Neural progenitor cell (in vitro differentiated cells): ENCODE measurements at regions not wholly inside any gene's neighbourhood (a gene's known extent, or its start where the extent isn't known, plus 50 kb on each side); places are given as distances from the start of the nearest gene placed in this dataset.

Experiments used
- DNase-seq: peaks from one replicate; pipeline ENCODE4 v3.0.0-alpha.2; 2016; ENCODE audit warnings: low spot score
- H2AFZ ChIP-seq: fragments of 200-600 bp; sonication (generic); replicated peaks from 2 replicates; pipeline ENCODE4 v1.6.1; 2016; ENCODE audit warnings: antibody characterized with exemption
- H3F3A ChIP-seq: fragments of 200-600 bp; sonication (generic); 2 replicates; pipeline ENCODE4 v1.6.1; 2016; ENCODE audit warnings: antibody characterized with exemption, low read depth
- H3K27ac ChIP-seq: fragments of 200-600 bp; sonication (generic); 2 replicates; pipeline ENCODE4 v1.5.1; 2016; ENCODE audit warnings: mild to moderate bottlenecking
- H3K27me3 ChIP-seq: fragments of 200-600 bp; sonication (generic); 2 replicates; pipeline ENCODE4 v1.6.1; 2016; ENCODE audit warnings: mild to moderate bottlenecking, moderate library complexity
- H3K36me3 ChIP-seq: fragments of 200-600 bp; sonication (generic); 2 replicates; pipeline ENCODE4 v1.5.1; 2016
- H3K4me1 ChIP-seq: fragments of 200-600 bp; sonication (generic); 2 replicates; pipeline ENCODE4 v1.6.1; 2016; ENCODE audit warnings: mixed run types
- H3K4me2 ChIP-seq: fragments of 200-600 bp; sonication (generic); 2 replicates; pipeline ENCODE4 v1.6.1; 2016
- H3K4me3 ChIP-seq: fragments of 200-600 bp; sonication (generic); 2 replicates; pipeline ENCODE4 v1.5.1; 2016
- H3K79me2 ChIP-seq: fragments of 200-600 bp; sonication (generic); 2 replicates; pipeline ENCODE4 v1.6.1; 2016; ENCODE audit warnings: low read depth
- H3K9ac ChIP-seq: fragments of 200-600 bp; sonication (generic); 2 replicates; pipeline ENCODE4 v1.6.1; 2016
- H3K9me3 ChIP-seq: fragments of 200-600 bp; sonication (generic); 2 replicates; pipeline ENCODE4 v1.5.1; 2016; ENCODE audit warnings: low read depth
- H4K20me1 ChIP-seq: fragments of 200-600 bp; sonication (generic); 2 replicates; pipeline ENCODE4 v1.6.1; 2016; ENCODE audit warnings: low read depth
- H3K27ac Mint-ChIP-seq: 3 replicates; pipeline ENCODE4 v1.8.0; 2021; ENCODE audit warnings: mixed read lengths
- H3K27me3 Mint-ChIP-seq: 2 replicates; pipeline ENCODE4 v1.8.0; 2022; ENCODE audit warnings: low read depth, mild to moderate bottlenecking, inconsistent platforms, moderate library complexity, mixed read lengths; ENCODE audit not compliant: insufficient read depth
- H3K36me3 Mint-ChIP-seq: 3 replicates; pipeline ENCODE4 v1.8.0; 2021; ENCODE audit warnings: mixed read lengths
- H3K4me1 Mint-ChIP-seq: 3 replicates; pipeline ENCODE4 v1.8.0; 2021; ENCODE audit warnings: mixed read lengths
- H3K4me3 Mint-ChIP-seq: 3 replicates; pipeline ENCODE4 v1.8.0; 2021; ENCODE audit warnings: mild to moderate bottlenecking, moderate library complexity, mixed read lengths
- H3K9me3 Mint-ChIP-seq: 3 replicates; pipeline ENCODE4 v1.8.0; 2020; ENCODE audit warnings: mixed read lengths
- CTCF ChIP-seq: fragments of 200-600 bp; sonication (generic); IDR thresholded peaks from 2 replicates; pipeline ENCODE4 v1.5.1; 2017; ENCODE audit warnings: antibody characterized with exemption, mild to moderate bottlenecking
- EZH2 ChIP-seq: fragments of 200-600 bp; sonication (generic); IDR thresholded peaks from 2 replicates; pipeline ENCODE4 v1.6.1; 2017; ENCODE audit warnings: antibody characterized with exemption, mild to moderate bottlenecking, moderate library complexity
- EZH2phosphoT487 ChIP-seq: fragments of 200-600 bp; sonication (generic); IDR thresholded peaks from 2 replicates; pipeline ENCODE4 v1.6.1; 2017; ENCODE audit warnings: antibody characterized with exemption

GRCh38 chr13:33575378-33575777 lies 242.6 kb upstream of the RFC3 start:
- no peaks in the 10 kb centered on the region for H3K27me3 ChIP-seq
- no peak overlapping the region for H3K27ac ChIP-seq
- no peak for DNase-seq
- H3K4me2 ChIP-seq = no peak overlapping the region
- Mint-ChIP-seq H3K9me3 (no peaks in the 10 kb centered on the region), H3K4me1 (no peaks in the 10 kb centered on the region), H3K36me3 (no peaks in the 10 kb centered on the region), H3K4me3 (no peak overlapping the region), H3K27me3 (peaks cover 3% of the 10 kb centered on the region), H3K27ac (peak overlapping the region; percentile 50)
- no peaks in the 10 kb centered on the region for H4K20me1 ChIP-seq
- no peak overlapping the region for H3K4me3 ChIP-seq
- TF ChIP-seq EZH2 (no peak), CTCF (no peak), EZH2phosphoT487 (no peak)
- no peaks in the 10 kb centered on the region for H3K79me2 ChIP-seq
- no peaks in the 10 kb centered on the region for H3K4me1 ChIP-seq
- no peaks in the 10 kb centered on the region for H3F3A ChIP-seq
- H3K9me3 ChIP-seq = no peaks in the 10 kb centered on the region
- no peak overlapping the region for H3K9ac ChIP-seq
- H3K36me3 ChIP-seq = no peaks in the 10 kb centered on the region
- H2AFZ ChIP-seq = no peak overlapping the region

- TF ChIP-seq EZH2 (no peak), EZH2phosphoT487 (no peak), CTCF (no peak)
- no peak for DNase-seq
- H3K4me3 Mint-ChIP-seq = no peak overlapping the region
- no peaks in the 10 kb centered on the region for H3K4me1 Mint-ChIP-seq
- no peak overlapping the region for H3K4me3 ChIP-seq
- no peaks in the 10 kb centered on the region for H3K79me2 ChIP-seq
- no peaks in the 10 kb centered on the region for H3K36me3 Mint-ChIP-seq
- H2AFZ ChIP-seq = no peak overlapping the region
- H3F3A ChIP-seq = no peaks in the 10 kb centered on the region
- no peaks in the 10 kb centered on the region for H3K4me1 ChIP-seq
- H3K9ac ChIP-seq = no peak overlapping the region
- no peaks in the 10 kb centered on the region for H3K9me3 ChIP-seq
- H3K27ac ChIP-seq = no peak overlapping the region
- no peaks in the 10 kb centered on the region for H4K20me1 ChIP-seq
- H3K9me3 Mint-ChIP-seq = no peaks in the 10 kb centered on the region
- no peaks in the 10 kb centered on the region for H3K27me3 ChIP-seq
- H3K36me3 ChIP-seq = no peaks in the 10 kb centered on the region
- H3K4me2 ChIP-seq = no peak overlapping the region
- H3K27ac Mint-ChIP-seq = no peak overlapping the region
- H3K27me3 Mint-ChIP-seq = no peaks in the 10 kb centered on the region
Measured at GRCh38 chr13:33577007-33577406, 240.9 kb upstream of the RFC3 start.

DNA sequence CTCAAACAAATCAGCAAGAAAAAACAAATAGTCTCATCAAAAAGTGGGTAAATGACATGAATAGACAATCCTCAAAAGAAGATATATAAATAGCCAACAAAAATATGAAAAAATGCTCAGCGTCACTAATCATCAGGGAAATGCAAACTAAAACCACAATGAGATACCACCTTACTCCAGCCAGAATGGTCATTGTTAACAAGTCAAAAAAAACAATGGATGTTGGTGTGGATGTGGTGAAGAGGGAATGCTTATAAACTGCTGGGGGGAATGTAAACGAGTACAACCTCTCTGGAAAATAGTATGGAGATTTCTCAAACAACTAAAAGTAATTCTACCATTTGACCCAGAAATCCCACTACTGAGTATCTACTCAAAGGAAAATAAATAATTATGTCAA lies 239.2 kb upstream of the RFC3 start:
- Histone ChIP-seq H4K20me1 (no peaks in the 10 kb centered on the region), H3F3A (no peaks in the 10 kb centered on the region), H3K4me3 (no peak overlapping the region), H3K27ac (no peak overlapping the region), H3K9me3 (no peaks in the 10 kb centered on the region), H3K9ac (no peak overlapping the region), H3K36me3 (no peaks in the 10 kb centered on the region), H3K4me2 (no peak overlapping the region), H3K4me1 (no peaks in the 10 kb centered on the region), H3K79me2 (no peaks in the 10 kb centered on the region), H3K27me3 (no peaks in the 10 kb centered on the region), H2AFZ (no peak overlapping the region)
- H3K27me3 Mint-ChIP-seq = no peaks in the 10 kb centered on the region
- no peaks in the 10 kb centered on the region for H3K4me1 Mint-ChIP-seq
- H3K36me3 Mint-ChIP-seq = no peaks in the 10 kb centered on the region
- no peak for DNase-seq
- H3K9me3 Mint-ChIP-seq = no peaks in the 10 kb centered on the region
- no peak for TF ChIP-seq CTCF
- no peak for TF ChIP-seq EZH2
- no peak for TF ChIP-seq EZH2phosphoT487
- no peak overlapping the region for H3K4me3 Mint-ChIP-seq
- no peak overlapping the region for H3K27ac Mint-ChIP-seq

GRCh38 chr13:33582121-33582520 lies 235.8 kb upstream of the RFC3 start:
- no peak overlapping the region for H3K4me2 ChIP-seq
- no peaks in the 10 kb centered on the region for H3K9me3 ChIP-seq
- H3K27ac Mint-ChIP-seq = no peak overlapping the region
- no peak overlapping the region for H2AFZ ChIP-seq
- H3K36me3 Mint-ChIP-seq = no peaks in the 10 kb centered on the region
- no peaks in the 10 kb centered on the region for H4K20me1 ChIP-seq
- no peak for DNase-seq
- no peaks in the 10 kb centered on the region for H3K79me2 ChIP-seq
- H3K4me3 ChIP-seq = no peak overlapping the region
- H3K27ac ChIP-seq = no peak overlapping the region
- H3K4me1 ChIP-seq = no peaks in the 10 kb centered on the region
- H3K27me3 Mint-ChIP-seq = no peaks in the 10 kb centered on the region
- TF ChIP-seq EZH2 = no peak
- TF ChIP-seq EZH2phosphoT487 = no peak
- TF ChIP-seq CTCF = no peak
- H3K9ac ChIP-seq = no peak overlapping the region
- H3K36me3 ChIP-seq = no peaks in the 10 kb centered on the region
- H3K4me1 Mint-ChIP-seq = no peaks in the 10 kb centered on the region
- H3K4me3 Mint-ChIP-seq = no peak overlapping the region
- no peaks in the 10 kb centered on the region for H3F3A ChIP-seq
- H3K27me3 ChIP-seq = no peaks in the 10 kb centered on the region
- H3K9me3 Mint-ChIP-seq = no peaks in the 10 kb centered on the region
